ENCODE measurements at regions not wholly inside any gene's neighbourhood (a gene's known extent, or its start where the extent isn't known, plus 50 kb on each side); places are given as distances from the start of the nearest gene placed in this dataset.

- no peak for TF ChIP-seq TAF1 (IDR thresholded peaks at IDR 0.05; ENCODE audit: low read depth)
- TF ChIP-seq YY1 (IDR thresholded peaks at IDR 0.05; ENCODE audit: low read depth), result no peak
- no peak for TF ChIP-seq MAX (IDR thresholded peaks at IDR 0.05)
- TF ChIP-seq CREB1 (IDR thresholded peaks at IDR 0.05; ENCODE audit: low read depth), result no peak
- no peak for TF ChIP-seq RAD21 (IDR thresholded peaks at IDR 0.05; ENCODE audit: low read depth)
- no peak for TF ChIP-seq NFIC (IDR thresholded peaks at IDR 0.05)
- no peak for TF ChIP-seq TCF12 (IDR thresholded peaks at IDR 0.05; ENCODE audit: low read depth)
- no peak for TF ChIP-seq TEAD4 (IDR thresholded peaks at IDR 0.05)
- TF ChIP-seq USF1 (IDR thresholded peaks at IDR 0.05), result no peak
- no peak for TF ChIP-seq ZBTB7A (IDR thresholded peaks at IDR 0.05; ENCODE audit: low read depth)
- no peak for TF ChIP-seq EP300 (IDR thresholded peaks at IDR 0.05; ENCODE audit: borderline replicate concordance)
- TF ChIP-seq REST (IDR thresholded peaks at IDR 0.05; ENCODE audit: low read depth), result no peak
- TF ChIP-seq EGR1 (IDR thresholded peaks at IDR 0.05), result no peak
- no peak for TF ChIP-seq CEBPB (IDR thresholded peaks at IDR 0.05)
- TF ChIP-seq FOXM1 (IDR thresholded peaks at IDR 0.05; ENCODE audit: borderline replicate concordance, low read depth), result no peak
Measured at GRCh38 chr6:9272671-9273070, 837.3 kb upstream of the SLC35B3 start.

- TF ChIP-seq EGR1 (IDR thresholded peaks at IDR 0.05) (no peak), USF1 (IDR thresholded peaks at IDR 0.05) (no peak), YY1 (IDR thresholded peaks at IDR 0.05; ENCODE audit: low read depth) (no peak), EP300 (IDR thresholded peaks at IDR 0.05; ENCODE audit: borderline replicate concordance) (no peak), TAF1 (IDR thresholded peaks at IDR 0.05; ENCODE audit: low read depth) (no peak), TCF12 (IDR thresholded peaks at IDR 0.05; ENCODE audit: low read depth) (no peak), REST (IDR thresholded peaks at IDR 0.05; ENCODE audit: low read depth) (no peak), CEBPB (IDR thresholded peaks at IDR 0.05) (no peak)
Measured at GRCh38 chr6:9266741-9267140, 831.4 kb upstream of the SLC35B3 start.

- TF ChIP-seq NFIC (IDR thresholded peaks at IDR 0.05) (no peak), TEAD4 (IDR thresholded peaks at IDR 0.05) (no peak), REST (IDR thresholded peaks at IDR 0.05; ENCODE audit: low read depth) (no peak), EGR1 (IDR thresholded peaks at IDR 0.05) (no peak), CEBPB (IDR thresholded peaks at IDR 0.05) (no peak), EP300 (IDR thresholded peaks at IDR 0.05; ENCODE audit: borderline replicate concordance) (no peak), CREB1 (IDR thresholded peaks at IDR 0.05; ENCODE audit: low read depth) (no peak), YY1 (IDR thresholded peaks at IDR 0.05; ENCODE audit: low read depth) (no peak), MAX (IDR thresholded peaks at IDR 0.05) (no peak), FOXM1 (IDR thresholded peaks at IDR 0.05; ENCODE audit: borderline replicate concordance, low read depth) (no peak), TCF12 (IDR thresholded peaks at IDR 0.05; ENCODE audit: low read depth) (no peak), RAD21 (IDR thresholded peaks at IDR 0.05; ENCODE audit: low read depth) (no peak), TAF1 (IDR thresholded peaks at IDR 0.05; ENCODE audit: low read depth) (no peak), ZBTB7A (IDR thresholded peaks at IDR 0.05; ENCODE audit: low read depth) (no peak)
Measured at GRCh38 chr6:9257215-9257614, 821.9 kb upstream of the SLC35B3 start.

- no peak for TF ChIP-seq MAX (IDR thresholded peaks at IDR 0.05)
- TF ChIP-seq USF1 (IDR thresholded peaks at IDR 0.05), result no peak
- TF ChIP-seq NFIC (IDR thresholded peaks at IDR 0.05), result no peak
- TF ChIP-seq RAD21 (IDR thresholded peaks at IDR 0.05; ENCODE audit: low read depth), result no peak
- no peak for TF ChIP-seq REST (IDR thresholded peaks at IDR 0.05; ENCODE audit: low read depth)
- TF ChIP-seq TCF12 (IDR thresholded peaks at IDR 0.05; ENCODE audit: low read depth), result no peak
- no peak for TF ChIP-seq EP300 (IDR thresholded peaks at IDR 0.05; ENCODE audit: borderline replicate concordance)
Measured at GRCh38 chr6:9254251-9254650, 818.9 kb upstream of the SLC35B3 start.

Measured in Ishikawa (cell line).